Fibroblast of the aortic adventitia (primary cell): ENCODE measurements at regions not wholly inside any gene's neighbourhood (a gene's known extent, or its start where the extent isn't known, plus 50 kb on each side); places are given as distances from the start of the nearest gene placed in this dataset.
A peak's percentile ranks its signal among the peaks of the same experiment; 100 is the strongest.

Experiments used
- DNase-seq: peaks from one replicate; pipeline ENCODE4 v3.0.0-alpha.2; 2010; ENCODE audit warnings: low read depth
- H3K4me3 ChIP-seq: 2 replicates; pipeline ENCODE4 v1.5.1; 2011; ENCODE audit warnings: low read depth, mild to moderate bottlenecking, control low read depth, low read length, moderate library complexity
- TF ChIP-seq, protein P1 (sequence below): IDR thresholded peaks from 2 replicates; pipeline ENCODE4 v1.5.1; 2011; ENCODE audit warnings: mild to moderate bottlenecking, low read length, control low read depth, inconsistent platforms; ENCODE audit not compliant: insufficient read depth

DNA sequence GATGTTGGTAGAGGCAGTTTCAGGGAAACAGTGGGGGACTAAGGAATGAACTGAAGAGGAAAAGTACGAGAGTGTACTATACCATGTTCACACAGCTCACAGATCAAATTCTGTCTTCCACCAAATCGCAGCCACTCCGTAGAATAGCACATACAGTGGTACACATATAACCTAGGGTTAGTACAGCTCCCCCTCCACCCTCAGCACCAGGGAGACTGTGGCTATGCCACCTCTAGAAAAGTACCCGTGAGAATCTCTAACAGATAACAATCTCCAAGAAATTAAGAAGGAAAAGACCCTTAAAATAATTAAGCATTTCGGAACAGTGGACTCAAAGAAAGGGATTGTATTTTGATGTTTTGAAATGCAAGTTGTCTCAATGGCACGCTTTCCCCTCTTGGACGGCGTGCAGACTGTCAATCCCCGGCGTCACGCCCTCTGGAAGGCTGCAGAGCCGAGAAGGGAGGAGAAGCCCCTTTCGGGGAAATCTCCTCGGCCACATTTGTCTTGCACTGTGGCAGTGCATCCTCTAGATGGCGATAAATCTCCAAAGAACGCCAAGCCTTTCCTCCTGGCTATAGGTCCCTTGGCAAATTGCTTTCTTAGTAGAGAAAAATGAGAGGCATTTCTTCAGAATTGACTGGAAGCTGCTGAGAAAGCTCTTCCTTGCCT is 345.0 kb downstream of the REEP3 start:
- TF ChIP-seq, protein P1, sequence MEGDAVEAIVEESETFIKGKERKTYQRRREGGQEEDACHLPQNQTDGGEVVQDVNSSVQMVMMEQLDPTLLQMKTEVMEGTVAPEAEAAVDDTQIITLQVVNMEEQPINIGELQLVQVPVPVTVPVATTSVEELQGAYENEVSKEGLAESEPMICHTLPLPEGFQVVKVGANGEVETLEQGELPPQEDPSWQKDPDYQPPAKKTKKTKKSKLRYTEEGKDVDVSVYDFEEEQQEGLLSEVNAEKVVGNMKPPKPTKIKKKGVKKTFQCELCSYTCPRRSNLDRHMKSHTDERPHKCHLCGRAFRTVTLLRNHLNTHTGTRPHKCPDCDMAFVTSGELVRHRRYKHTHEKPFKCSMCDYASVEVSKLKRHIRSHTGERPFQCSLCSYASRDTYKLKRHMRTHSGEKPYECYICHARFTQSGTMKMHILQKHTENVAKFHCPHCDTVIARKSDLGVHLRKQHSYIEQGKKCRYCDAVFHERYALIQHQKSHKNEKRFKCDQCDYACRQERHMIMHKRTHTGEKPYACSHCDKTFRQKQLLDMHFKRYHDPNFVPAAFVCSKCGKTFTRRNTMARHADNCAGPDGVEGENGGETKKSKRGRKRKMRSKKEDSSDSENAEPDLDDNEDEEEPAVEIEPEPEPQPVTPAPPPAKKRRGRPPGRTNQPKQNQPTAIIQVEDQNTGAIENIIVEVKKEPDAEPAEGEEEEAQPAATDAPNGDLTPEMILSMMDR, result peak; percentile 89
- peak overlapping the region; percentile 38 for H3K4me3 ChIP-seq
- DNase-seq, result peak; percentile 61

DNA sequence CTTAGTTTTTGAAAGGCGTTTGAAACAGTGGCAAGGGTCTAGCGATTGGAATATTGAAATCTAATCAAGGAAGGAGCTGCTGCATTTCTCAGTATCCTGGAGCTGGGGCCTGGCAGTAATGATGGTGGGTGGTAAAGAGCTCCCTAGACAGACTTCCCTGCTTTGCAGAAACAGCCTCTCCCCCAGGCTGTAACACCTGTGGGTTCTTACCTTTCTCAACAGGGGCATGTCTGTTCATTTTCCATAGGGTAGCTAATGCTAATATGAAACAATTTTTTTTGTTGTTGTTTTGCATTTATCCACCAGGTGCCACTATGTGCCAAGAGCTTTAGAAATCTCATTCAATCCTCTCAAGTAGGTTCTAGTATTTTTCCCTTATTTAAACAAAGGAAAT is 345.5 kb downstream of the REEP3 start:
- DNase-seq, result peak; percentile 9
- no peak overlapping the region for H3K4me3 ChIP-seq
- TF ChIP-seq, protein P1, result no peak

DNA sequence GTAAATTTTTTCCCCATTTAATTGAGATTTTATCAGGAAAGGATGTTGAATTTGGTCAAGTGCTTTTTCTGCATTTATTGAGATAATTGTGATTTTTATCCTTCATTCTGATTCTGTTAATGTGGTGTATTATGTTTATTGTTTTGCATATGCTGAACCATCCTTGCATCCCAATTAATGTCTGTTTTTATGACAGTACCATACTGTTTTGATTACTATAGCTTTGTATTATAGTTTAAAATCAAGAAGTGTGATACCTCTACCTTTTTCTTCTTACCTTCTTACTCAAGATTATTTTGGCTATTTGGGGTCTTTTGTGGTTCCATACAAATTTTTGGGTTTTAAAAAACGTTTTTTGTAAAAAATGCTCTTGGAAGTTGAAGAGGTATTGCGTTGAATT is 357.2 kb downstream of the REEP3 start:
- no peak overlapping the region for H3K4me3 ChIP-seq
- no peak for DNase-seq
- TF ChIP-seq, protein P1, result no peak

DNA sequence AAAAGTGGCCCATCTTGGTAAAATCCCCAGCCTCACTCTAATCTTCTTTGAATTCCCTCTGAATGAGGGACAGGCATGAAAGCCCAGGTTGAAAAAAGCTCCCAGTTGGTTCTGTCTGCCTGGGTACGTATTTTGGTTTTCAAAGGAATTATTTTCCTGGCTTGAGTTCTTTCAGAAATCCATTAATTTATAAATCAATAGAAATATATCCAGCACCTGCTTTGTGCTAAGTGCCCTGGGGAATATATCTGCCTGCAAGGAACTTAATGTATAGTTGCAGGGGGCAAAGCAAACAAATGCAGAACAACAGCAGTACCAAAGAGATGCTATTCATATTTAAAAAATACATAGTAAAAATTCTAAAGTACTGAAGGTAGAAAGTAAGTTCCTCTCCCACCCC is 362.7 kb downstream of the REEP3 start:
- TF ChIP-seq, protein P1, result no peak
- no peak for DNase-seq
- no peak overlapping the region for H3K4me3 ChIP-seq

DNA sequence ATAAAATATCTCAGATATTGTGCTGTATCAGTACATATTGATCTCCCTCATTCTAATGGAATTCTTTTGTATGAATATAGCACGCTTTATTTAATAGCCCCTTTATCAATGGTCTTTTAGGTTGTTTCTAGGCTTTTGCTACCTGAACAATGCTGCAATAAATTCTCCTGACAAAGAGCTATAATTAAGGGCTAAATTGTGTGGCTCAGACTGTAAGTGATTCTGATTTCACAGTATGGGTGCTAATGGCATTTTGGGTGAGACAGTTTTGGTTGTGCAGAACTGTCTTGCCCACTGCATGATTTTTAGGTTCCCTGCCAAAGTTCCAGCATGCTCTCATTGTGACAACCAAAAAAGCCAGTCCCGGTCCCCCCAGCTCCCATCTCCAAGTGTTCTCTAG is 363.2 kb downstream of the REEP3 start:
- TF ChIP-seq, protein P1, result no peak
- no peak for DNase-seq
- H3K4me3 ChIP-seq, result no peak overlapping the region

DNA sequence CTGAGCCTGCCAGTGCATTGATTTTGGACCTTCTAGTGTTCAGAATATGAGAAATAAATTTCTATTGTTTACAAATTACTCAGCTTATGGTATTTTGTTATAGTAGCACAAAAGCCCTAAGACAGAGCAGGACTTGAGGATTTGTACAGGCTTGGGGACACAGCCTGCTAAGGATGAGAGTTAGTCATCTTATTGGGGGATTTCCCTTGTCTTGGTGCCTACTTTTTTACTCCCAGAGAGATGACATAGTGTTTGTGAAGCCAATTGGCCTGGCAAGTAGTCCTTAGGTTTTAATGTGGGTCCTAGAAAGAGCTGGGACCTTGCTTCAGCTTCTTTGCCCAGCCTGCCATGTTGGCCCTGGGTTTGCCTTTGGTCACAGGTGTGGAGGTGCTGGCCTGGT is 364.0 kb downstream of the REEP3 start:
- no peak for DNase-seq
- TF ChIP-seq, protein P1, result no peak

More for the DNA sequence above, 364.0 kb downstream of the REEP3 start:
- H3K4me3 ChIP-seq, result no peak overlapping the region
